ENCODE measurements at regions not wholly inside any gene's neighbourhood (a gene's known extent, or its start where the extent isn't known, plus 50 kb on each side); places are given as distances from the start of the nearest gene placed in this dataset.

DNA sequence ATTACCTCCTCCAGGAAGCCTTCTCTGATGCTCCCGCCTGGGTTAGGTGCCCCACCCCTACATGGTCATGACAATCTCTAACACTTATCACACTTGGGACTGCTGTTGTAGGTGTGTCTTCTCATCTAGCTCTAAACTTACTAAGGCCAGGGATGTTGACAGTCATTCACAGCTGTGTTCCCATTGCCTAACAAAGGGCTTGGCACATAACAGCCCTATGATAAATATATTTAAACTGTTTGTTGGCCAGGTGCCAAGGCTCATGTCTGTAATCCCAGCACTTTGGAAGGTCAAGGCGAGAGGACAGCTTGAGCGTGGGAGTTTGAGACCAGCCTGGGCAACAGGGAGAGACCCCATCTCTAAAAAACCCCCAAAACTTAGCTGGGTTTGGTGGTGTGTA is 98.8 kb upstream of the RGS6 start:
- TF ChIP-seq, protein P1, sequence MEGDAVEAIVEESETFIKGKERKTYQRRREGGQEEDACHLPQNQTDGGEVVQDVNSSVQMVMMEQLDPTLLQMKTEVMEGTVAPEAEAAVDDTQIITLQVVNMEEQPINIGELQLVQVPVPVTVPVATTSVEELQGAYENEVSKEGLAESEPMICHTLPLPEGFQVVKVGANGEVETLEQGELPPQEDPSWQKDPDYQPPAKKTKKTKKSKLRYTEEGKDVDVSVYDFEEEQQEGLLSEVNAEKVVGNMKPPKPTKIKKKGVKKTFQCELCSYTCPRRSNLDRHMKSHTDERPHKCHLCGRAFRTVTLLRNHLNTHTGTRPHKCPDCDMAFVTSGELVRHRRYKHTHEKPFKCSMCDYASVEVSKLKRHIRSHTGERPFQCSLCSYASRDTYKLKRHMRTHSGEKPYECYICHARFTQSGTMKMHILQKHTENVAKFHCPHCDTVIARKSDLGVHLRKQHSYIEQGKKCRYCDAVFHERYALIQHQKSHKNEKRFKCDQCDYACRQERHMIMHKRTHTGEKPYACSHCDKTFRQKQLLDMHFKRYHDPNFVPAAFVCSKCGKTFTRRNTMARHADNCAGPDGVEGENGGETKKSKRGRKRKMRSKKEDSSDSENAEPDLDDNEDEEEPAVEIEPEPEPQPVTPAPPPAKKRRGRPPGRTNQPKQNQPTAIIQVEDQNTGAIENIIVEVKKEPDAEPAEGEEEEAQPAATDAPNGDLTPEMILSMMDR (IDR thresholded peaks at IDR 0.05; ENCODE audit: low read depth, low read length), result no peak
- no peak for TF ChIP-seq POLR2A (IDR thresholded peaks at IDR 0.05; ENCODE audit: extremely low read depth, insufficient read length)
- no peak for TF ChIP-seq MYC (IDR thresholded peaks at IDR 0.05; ENCODE audit: low read depth, low read length)
- TF ChIP-seq MAX (IDR thresholded peaks at IDR 0.05; ENCODE audit: low read depth, low read length), result no peak

Data from NB4 (cell line).